HepG2 (cell line): ENCODE measurements at regions not wholly inside any gene's neighbourhood (a gene's known extent, or its start where the extent isn't known, plus 50 kb on each side); places are given as distances from the start of the nearest gene placed in this dataset.

Source experiments
- ATAC-seq: fragments of 200-7000 bp; cut with Tn5 transposase; 3 replicates; pipeline ENCODE4 v1.9.1; 2020; ENCODE audit warnings: mild to moderate bottlenecking, moderate library complexity
- BruUV-seq: library from RNA; stranded (reverse); fragments of 400-500 nt; replicated peaks from 2 replicates; lab custom pipeline; 2021; lab: Mats Ljungman, UMichigan
- CTCF ChIA-PET: fragments of 300-600 bp; formaldehyde crosslinking; extraction: SDS; loops from one replicate; lab custom pipeline; 2021; ENCODE audit warnings: low total read pairs, inconsistent platforms, low intra/inter-chr PET ratio; lab: Yijun Ruan, JAX
- POLR2A ChIA-PET: fragments of 350-600 bp; sonication (Branson Sonifier 250); formaldehyde crosslinking; loops from one replicate; lab custom pipeline; 2020; ENCODE audit warnings: antibody characterized with exemption, inconsistent platforms; lab: Yijun Ruan, JAX
- DNase-seq: peaks from one replicate; pipeline ENCODE4 v3.0.0-alpha.2; 2015; ENCODE audit warnings: low spot score
- FAIRE-seq: peaks from 3 replicates; lab custom pipeline; 2011; peaks lifted over from hg19 to GRCh38; lab: Jason Lieb, UNC
- H2AFZ ChIP-seq: one replicate; pipeline ENCODE4 v1.6.1; 2011; ENCODE audit warnings: low read length, inconsistent platforms
- H3K27ac ChIP-seq: fragments of 300-600 bp; 3 replicates; pipeline ENCODE4 v1.8.0; 2011; ENCODE audit warnings: mixed run types, mild to moderate bottlenecking, mixed read lengths, low read length, inconsistent platforms; ENCODE audit not compliant: insufficient read depth; ENCODE audit errors: extremely low read length
- H3K27me3 ChIP-seq, 2 experiments: fragments of 200-600 bp in 1 of 2; 2 replicates in 1 of 2; 3 replicates in 1 of 2; pipeline versions ENCODE4 v1.6.0 to v1.8.0; 2011; ENCODE audit warnings: low read length in 2 of 2, mild to moderate bottlenecking in 2 of 2, moderate library complexity in 2 of 2, inconsistent platforms in 1 of 2; ENCODE audit not compliant: insufficient read depth in 2 of 2, control insufficient read depth in 1 of 2
- H3K36me3 ChIP-seq, 2 experiments: fragments of 200-600 bp in 1 of 2; replicated peaks in 1 of 2; 2 replicates in 1 of 2; 3 replicates in 1 of 2; pipeline versions ENCODE4 v1.5.1 to v1.8.0; 2011; ENCODE audit warnings: low read length in 2 of 2, inconsistent platforms in 1 of 2; ENCODE audit not compliant: insufficient read depth in 2 of 2, control insufficient read depth in 1 of 2
- H3K4me1 ChIP-seq: 2 replicates; pipeline ENCODE4 v1.5.1; 2012; ENCODE audit warnings: low read length, inconsistent platforms; ENCODE audit not compliant: insufficient read depth
- H3K4me2 ChIP-seq: 2 replicates; pipeline ENCODE4 v1.6.0; 2011; ENCODE audit warnings: low read depth, low read length, inconsistent platforms
- H3K4me3 ChIP-seq, 3 experiments: fragments of 200-600 bp in 1 of 3; sonication (generic), shearing (Covaris generic) in 1 of 3; replicated peaks in 1 of 3; 2 replicates each; pipeline ENCODE4 v1.5.1; 2011 to 2016; ENCODE audit warnings: low read length in 3 of 3, inconsistent platforms in 2 of 3, low read depth in 2 of 3, mild to moderate bottlenecking in 2 of 3, control low read depth in 1 of 3, mixed read lengths in 1 of 3; ENCODE audit not compliant: insufficient read depth in 1 of 3
- H3K79me2 ChIP-seq: one replicate; pipeline ENCODE4 v1.6.1; 2011; ENCODE audit warnings: low read length, inconsistent platforms; ENCODE audit not compliant: insufficient read depth
- H3K9ac ChIP-seq: 2 replicates; pipeline ENCODE4 v1.6.0; 2011; ENCODE audit warnings: mild to moderate bottlenecking, low read depth, low read length, inconsistent platforms; ENCODE audit not compliant: insufficient read depth
- H3K9me3 ChIP-seq: 2 replicates; pipeline ENCODE4 v1.5.1; 2012; ENCODE audit warnings: mild to moderate bottlenecking, low read length
- H4K20me1 ChIP-seq: 2 replicates; pipeline ENCODE4 v1.6.0; 2011; ENCODE audit warnings: inconsistent platforms, mild to moderate bottlenecking, low read length, moderate library complexity; ENCODE audit not compliant: insufficient read depth
- ARHGAP35 ChIP-seq: sonication (generic); formaldehyde crosslinking; IDR thresholded peaks from 2 replicates; pipeline ENCODE4 v1.9.0; 2022; ENCODE audit warnings: mild to moderate bottlenecking, inconsistent platforms, moderate library complexity, missing genetic modification reagents, borderline replicate concordance
- FOXJ3 ChIP-seq: sonication (generic); formaldehyde crosslinking; IDR thresholded peaks from 2 replicates; pipeline ENCODE4 v1.4.0; 2020; ENCODE audit warnings: missing genetic modification reagents, mild to moderate bottlenecking, borderline replicate concordance
- IRF1 ChIP-seq: sonication (generic); formaldehyde crosslinking; IDR thresholded peaks from 2 replicates; pipeline ENCODE4 v1.4.0; 2020; ENCODE audit warnings: low read depth, mild to moderate bottlenecking, missing genetic modification reagents
- KDM3A ChIP-seq: IDR thresholded peaks from 2 replicates; pipeline ENCODE4 v1.6.1; 2018; ENCODE audit warnings: low read depth, missing compliant biosample characterization
- MTF1 ChIP-seq: sonication (generic); formaldehyde crosslinking; IDR thresholded peaks from 2 replicates; pipeline ENCODE4 v1.5.0; 2020; ENCODE audit warnings: missing genetic modification reagents
- MXI1 ChIP-seq: IDR thresholded peaks from 3 replicates; pipeline ENCODE4 v1.6.1; 2012; ENCODE audit warnings: low read depth, low read length, inconsistent platforms, borderline replicate concordance
- NKX3-1 ChIP-seq: sonication (generic); formaldehyde crosslinking; IDR thresholded peaks from 2 replicates; pipeline ENCODE4 v1.5.0; 2020; ENCODE audit warnings: missing genetic modification reagents
- PHF20 ChIP-seq: sonication (generic); formaldehyde crosslinking; IDR thresholded peaks from 2 replicates; pipeline ENCODE4 v1.5.0; 2020; ENCODE audit warnings: mild to moderate bottlenecking, missing genetic modification reagents
- RAD21 ChIP-seq: fragments of 450-650 bp; formaldehyde crosslinking; IDR thresholded peaks from 2 replicates; pipeline ENCODE4 v1.5.0; 2020; ENCODE audit warnings: mild to moderate bottlenecking
- SMAD3 ChIP-seq: sonication (generic); formaldehyde crosslinking; IDR thresholded peaks from 2 replicates; pipeline ENCODE4 v1.4.0; 2020; ENCODE audit warnings: missing genetic modification reagents
- ZBTB49 ChIP-seq: sonication (generic); formaldehyde crosslinking; IDR thresholded peaks from 2 replicates; pipeline ENCODE4 v1.4.0; 2020; ENCODE audit warnings: missing genetic modification reagents, borderline replicate concordance
- ZFP62 ChIP-seq: sonication (generic); formaldehyde crosslinking; IDR thresholded peaks from 2 replicates; pipeline ENCODE4 v1.4.0; 2020; ENCODE audit warnings: missing genetic modification reagents
- ZNF10 ChIP-seq: sonication (generic); formaldehyde crosslinking; IDR thresholded peaks from 2 replicates; pipeline ENCODE4 v1.4.0; 2020; ENCODE audit warnings: mild to moderate bottlenecking, low read depth, missing genetic modification reagents, borderline replicate concordance
- ZNF124 ChIP-seq: sonication (generic); formaldehyde crosslinking; IDR thresholded peaks from 2 replicates; pipeline ENCODE4 v1.4.0; 2020; ENCODE audit warnings: missing genetic modification reagents
- ZNF30 ChIP-seq: sonication (generic); formaldehyde crosslinking; IDR thresholded peaks from 2 replicates; pipeline ENCODE4 v1.5.0; 2020; ENCODE audit warnings: mild to moderate bottlenecking, missing genetic modification reagents
- ZNF567 ChIP-seq: sonication (generic); formaldehyde crosslinking; IDR thresholded peaks from 2 replicates; pipeline ENCODE4 v1.8.1; 2023; ENCODE audit warnings: mild to moderate bottlenecking, missing genetic modification reagents, borderline replicate concordance
- ZNF615 ChIP-seq: sonication (generic); formaldehyde crosslinking; IDR thresholded peaks from 2 replicates; pipeline ENCODE4 v1.5.0; 2020; ENCODE audit warnings: mild to moderate bottlenecking, missing genetic modification reagents, borderline replicate concordance
- ZNF674 ChIP-seq: sonication (generic); formaldehyde crosslinking; IDR thresholded peaks from 2 replicates; pipeline ENCODE4 v1.5.0; 2020; ENCODE audit warnings: low read depth, mild to moderate bottlenecking, missing genetic modification reagents
- WGBS: methylation state at CpG from one replicate; pipeline ENCODE4 v1.1.6; 2017; ENCODE audit warnings: low lambda C conversion rate; 5-methylcytosine and 5-hydroxymethylcytosine counted together
- in situ Hi-C: cut with HindIII; loops from 2 replicates; pipeline ENCODE4 v1.10.0; 2017; ENCODE audit warnings: low pct_unique_long_range_greater_than_20kb; ENCODE audit not compliant: extremely low pct_ligation_motif_present
- intact Hi-C: fragments of 100-400 bp; cut with micrococcal nuclease; formaldehyde crosslinking; loops from one replicate; pipeline ENCODE4 v1.10.0; 2022; ENCODE audit not compliant: unreplicated experiment

- H3K4me2 ChIP-seq = no peak overlapping the region
- no TSS peak for BruUV-seq
- in situ Hi-C loops (no loop called here), intact Hi-C loops (no loop called here)
- no peaks in the 10 kb centered on the region for H4K20me1 ChIP-seq
- H3K9ac ChIP-seq = no peak overlapping the region
- no peak overlapping the region for H3K4me3 ChIP-seq
- ChIA-PET POLR2A (no interaction called here), CTCF (no interaction called here)
- TF ChIP-seq IRF1 (CRISPR knock-in tag) (no peak), RAD21 (no peak), ZBTB49 (CRISPR knock-in tag) (no peak), PHF20 (CRISPR knock-in tag) (no peak), NKX3-1 (no peak), FOXJ3 (CRISPR knock-in tag) (no peak), ZNF124 (CRISPR knock-in tag) (no peak), ZNF674 (CRISPR knock-in tag) (no peak), MXI1 (no peak), KDM3A (CRISPR knock-in tag) (no peak), ZNF615 (CRISPR knock-in tag) (no peak), ZNF567 (CRISPR knock-in tag) (no peak), MTF1 (CRISPR knock-in tag) (no peak), ZFP62 (CRISPR knock-in tag) (no peak), ZNF30 (no peak), SMAD3 (CRISPR knock-in tag) (no peak), ARHGAP35 (CRISPR knock-in tag) (no peak), ZNF10 (no peak)
- no peaks in the 10 kb centered on the region for H3K36me3 ChIP-seq
- no peaks in the 10 kb centered on the region for H3K9me3 ChIP-seq
- FAIRE-seq (no peak), ATAC-seq (no peak), DNase-seq (no peak)
- H3K27ac ChIP-seq = no peak overlapping the region
- WGBS = 0% methylated on average over 1 of the region's 1 CpG
- no peaks in the 10 kb centered on the region for H3K4me1 ChIP-seq
- no peaks in the 10 kb centered on the region for H3K79me2 ChIP-seq
- H3K27me3 ChIP-seq = no peaks in the 10 kb centered on the region
- no peak overlapping the region for H2AFZ ChIP-seq
Measured at GRCh38 chr18:73431620-73432019, 563.8 kb upstream of the NETO1 start.
